ENCODE measurements at regions not wholly inside any gene's neighbourhood (a gene's known extent, or its start where the extent isn't known, plus 50 kb on each side); places are given as distances from the start of the nearest gene placed in this dataset.

DNA sequence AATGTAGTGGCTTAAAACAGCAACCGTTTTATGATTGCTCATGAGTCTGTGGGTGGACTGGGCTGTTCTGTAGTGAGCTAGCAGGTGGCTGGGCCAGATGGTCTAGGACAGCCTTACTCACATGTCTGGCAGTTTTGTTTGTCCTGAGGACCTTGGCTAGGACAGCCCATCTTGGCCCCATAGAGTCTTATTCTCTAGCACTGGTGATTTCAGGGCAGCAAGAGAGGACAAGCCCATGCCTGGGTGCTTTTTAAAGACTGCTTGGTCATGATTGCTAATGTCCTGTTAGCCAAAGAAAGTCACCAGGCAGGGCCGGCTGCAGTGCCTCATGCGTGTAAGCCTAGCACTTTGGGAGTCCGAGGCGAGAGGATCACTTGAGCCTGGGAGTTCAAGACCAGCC lies 139.8 kb downstream of the KATNIP start:
- in situ Hi-C loops (cut with MboI; ENCODE audit: low pct_unique_long_range_greater_than_20kb, low sequenced_read_pairs, unreplicated experiment) = no loop called here
- TF ChIP-seq, protein P1, sequence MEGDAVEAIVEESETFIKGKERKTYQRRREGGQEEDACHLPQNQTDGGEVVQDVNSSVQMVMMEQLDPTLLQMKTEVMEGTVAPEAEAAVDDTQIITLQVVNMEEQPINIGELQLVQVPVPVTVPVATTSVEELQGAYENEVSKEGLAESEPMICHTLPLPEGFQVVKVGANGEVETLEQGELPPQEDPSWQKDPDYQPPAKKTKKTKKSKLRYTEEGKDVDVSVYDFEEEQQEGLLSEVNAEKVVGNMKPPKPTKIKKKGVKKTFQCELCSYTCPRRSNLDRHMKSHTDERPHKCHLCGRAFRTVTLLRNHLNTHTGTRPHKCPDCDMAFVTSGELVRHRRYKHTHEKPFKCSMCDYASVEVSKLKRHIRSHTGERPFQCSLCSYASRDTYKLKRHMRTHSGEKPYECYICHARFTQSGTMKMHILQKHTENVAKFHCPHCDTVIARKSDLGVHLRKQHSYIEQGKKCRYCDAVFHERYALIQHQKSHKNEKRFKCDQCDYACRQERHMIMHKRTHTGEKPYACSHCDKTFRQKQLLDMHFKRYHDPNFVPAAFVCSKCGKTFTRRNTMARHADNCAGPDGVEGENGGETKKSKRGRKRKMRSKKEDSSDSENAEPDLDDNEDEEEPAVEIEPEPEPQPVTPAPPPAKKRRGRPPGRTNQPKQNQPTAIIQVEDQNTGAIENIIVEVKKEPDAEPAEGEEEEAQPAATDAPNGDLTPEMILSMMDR (IDR thresholded peaks at IDR 0.05; ENCODE audit: extremely low read depth, insufficient read depth, missing control alignments) = no peak
- DNase-seq (ENCODE audit: low spot score) = no peak

DNA sequence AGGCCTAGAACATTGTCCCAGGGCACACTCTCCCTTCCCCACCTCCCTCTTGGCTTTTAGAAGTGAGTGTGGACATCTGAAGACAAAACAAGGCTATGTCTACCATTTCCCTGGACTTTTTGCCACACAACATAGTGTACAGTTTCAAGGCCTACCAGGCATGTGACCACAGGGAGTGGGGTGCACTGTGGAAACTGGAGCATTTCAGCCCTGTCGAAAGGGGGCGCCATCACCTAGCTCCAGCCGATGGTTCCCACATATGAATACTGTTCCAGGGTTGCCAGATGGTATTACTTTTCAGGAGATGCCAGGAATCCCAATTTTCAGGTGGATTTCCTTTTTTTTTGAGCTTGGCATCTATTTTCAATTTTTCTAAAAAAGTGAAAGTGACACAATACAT lies 140.7 kb downstream of the KATNIP start:
- peak; percentile 32 for DNase-seq (ENCODE audit: low spot score)
- in situ Hi-C loops (cut with MboI; ENCODE audit: low pct_unique_long_range_greater_than_20kb, low sequenced_read_pairs, unreplicated experiment) = no loop called here
- TF ChIP-seq, protein P1 (IDR thresholded peaks at IDR 0.05; ENCODE audit: extremely low read depth, insufficient read depth, missing control alignments) = peak; percentile 63

DNA sequence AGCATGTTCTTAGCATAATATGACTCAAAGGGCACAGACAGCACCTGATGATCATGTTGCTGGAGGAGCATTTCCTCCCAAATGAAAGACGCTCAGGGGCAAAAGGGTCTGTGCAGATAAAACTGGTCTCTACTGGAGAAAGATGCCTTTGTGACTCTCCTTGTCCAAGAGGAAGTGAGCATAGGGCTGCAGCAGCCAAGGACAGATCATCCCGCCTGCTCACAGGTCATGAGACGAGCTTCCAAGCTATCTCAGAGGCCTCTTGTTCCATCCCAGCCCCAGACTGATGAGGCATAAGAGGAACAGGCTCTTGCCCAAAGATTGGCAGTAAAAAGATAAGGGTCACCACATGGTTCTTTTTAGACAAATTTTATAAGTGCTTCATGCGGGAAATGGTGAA lies 141.8 kb downstream of the KATNIP start:
- TF ChIP-seq, protein P1 (IDR thresholded peaks at IDR 0.05; ENCODE audit: extremely low read depth, insufficient read depth, missing control alignments) = no peak
- in situ Hi-C loops (cut with MboI; ENCODE audit: low pct_unique_long_range_greater_than_20kb, low sequenced_read_pairs, unreplicated experiment) = no loop called here
- DNase-seq (ENCODE audit: low spot score) = no peak

DNA sequence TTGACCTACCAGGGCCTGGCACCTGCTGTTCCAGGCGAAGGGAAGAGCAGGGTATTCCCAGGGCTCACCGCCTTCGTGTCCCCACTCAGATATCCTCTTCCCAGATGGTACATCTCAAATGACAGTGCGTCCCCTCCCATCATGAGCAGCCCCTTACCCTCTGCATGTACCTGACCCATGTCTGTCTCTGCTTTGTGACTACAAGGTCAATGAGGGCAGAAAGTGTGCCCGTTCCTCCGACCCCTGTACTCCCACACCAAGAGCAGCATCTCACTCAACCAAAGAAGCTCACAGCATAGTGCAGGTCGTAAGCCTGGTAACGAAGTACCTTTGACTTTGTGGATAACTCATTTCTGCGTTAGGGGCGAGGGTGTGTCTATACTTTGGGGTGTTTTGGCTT lies 142.6 kb downstream of the KATNIP start:
- TF ChIP-seq, protein P1 (IDR thresholded peaks at IDR 0.05; ENCODE audit: extremely low read depth, insufficient read depth, missing control alignments) = no peak
- in situ Hi-C loops (cut with MboI; ENCODE audit: low pct_unique_long_range_greater_than_20kb, low sequenced_read_pairs, unreplicated experiment) = no loop called here
- no peak for DNase-seq (ENCODE audit: low spot score)

DNA sequence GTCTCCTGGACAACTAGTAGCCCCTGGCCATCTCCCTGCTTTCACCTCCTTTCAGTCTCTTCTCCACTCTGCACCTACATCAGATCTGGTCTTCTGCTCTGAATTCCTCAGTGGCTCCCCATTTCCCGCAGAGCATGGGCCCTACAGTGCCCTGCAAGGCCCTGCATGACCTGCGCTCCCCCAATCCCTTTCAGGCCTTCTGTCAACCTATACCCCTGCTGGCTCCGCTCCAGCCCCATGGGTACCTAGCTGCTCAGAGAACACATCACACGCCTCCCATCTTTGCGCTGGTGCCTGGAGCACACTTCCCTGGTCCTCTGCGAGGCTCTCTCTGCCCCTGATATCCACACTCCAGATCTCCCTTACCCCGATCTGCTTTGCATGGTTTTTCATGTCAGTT lies 145.2 kb downstream of the KATNIP start:
- in situ Hi-C loops (cut with MboI; ENCODE audit: low pct_unique_long_range_greater_than_20kb, low sequenced_read_pairs, unreplicated experiment) = no loop called here
- TF ChIP-seq, protein P1 (IDR thresholded peaks at IDR 0.05; ENCODE audit: extremely low read depth, insufficient read depth, missing control alignments) = no peak
- no peak for DNase-seq (ENCODE audit: low spot score)

DNA sequence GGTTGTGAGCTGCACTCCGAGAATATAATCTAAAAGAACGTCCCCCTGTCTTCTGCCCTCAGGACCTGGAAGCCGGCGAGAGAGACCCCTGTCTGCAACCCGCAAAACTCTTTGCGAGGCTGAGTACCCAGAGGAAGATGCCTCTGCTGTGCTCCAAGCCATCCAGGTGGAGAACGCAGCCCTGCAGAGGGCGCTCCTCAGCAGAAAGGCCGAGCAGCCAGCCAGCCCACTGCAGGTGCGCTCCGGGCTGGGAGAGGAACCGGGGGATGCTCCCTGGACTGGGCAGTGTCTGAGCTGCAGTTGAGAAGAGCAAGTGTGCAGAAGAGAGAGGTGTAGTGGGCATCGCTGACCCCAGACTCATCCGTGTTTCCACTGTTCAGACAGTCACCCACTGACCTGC lies 148.3 kb downstream of the KATNIP start:
- in situ Hi-C loops (cut with MboI; ENCODE audit: low pct_unique_long_range_greater_than_20kb, low sequenced_read_pairs, unreplicated experiment) = no loop called here
- no peak for DNase-seq (ENCODE audit: low spot score)
- TF ChIP-seq, protein P1 (IDR thresholded peaks at IDR 0.05; ENCODE audit: extremely low read depth, insufficient read depth, missing control alignments) = peak; percentile 36

DNA sequence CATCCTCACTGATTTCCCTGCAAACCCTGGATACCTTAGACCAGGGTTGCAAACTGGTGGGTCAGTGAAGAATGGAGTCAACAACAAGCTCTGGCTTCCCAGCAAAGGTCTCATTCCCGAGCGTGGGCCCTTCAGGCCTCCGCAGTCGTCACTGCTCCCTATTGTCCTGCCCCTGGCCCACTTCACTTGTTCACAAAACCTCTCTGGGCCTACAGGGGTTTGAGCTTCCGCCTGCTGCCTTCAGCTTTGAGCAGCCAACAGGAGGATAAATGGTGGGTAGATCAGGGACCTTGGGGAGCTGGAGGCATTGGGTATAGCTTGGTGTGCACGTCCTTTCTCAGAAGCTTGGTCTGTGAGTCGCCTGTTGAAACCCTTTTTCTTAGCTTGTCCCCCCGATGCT lies 148.8 kb downstream of the KATNIP start:
- in situ Hi-C loops (cut with MboI; ENCODE audit: low pct_unique_long_range_greater_than_20kb, low sequenced_read_pairs, unreplicated experiment) = no loop called here
- DNase-seq (ENCODE audit: low spot score) = no peak
- TF ChIP-seq, protein P1 (IDR thresholded peaks at IDR 0.05; ENCODE audit: extremely low read depth, insufficient read depth, missing control alignments) = no peak
